ENCODE measurements at regions not wholly inside any gene's neighbourhood (a gene's known extent, or its start where the extent isn't known, plus 50 kb on each side); places are given as distances from the start of the nearest gene placed in this dataset.

DNA sequence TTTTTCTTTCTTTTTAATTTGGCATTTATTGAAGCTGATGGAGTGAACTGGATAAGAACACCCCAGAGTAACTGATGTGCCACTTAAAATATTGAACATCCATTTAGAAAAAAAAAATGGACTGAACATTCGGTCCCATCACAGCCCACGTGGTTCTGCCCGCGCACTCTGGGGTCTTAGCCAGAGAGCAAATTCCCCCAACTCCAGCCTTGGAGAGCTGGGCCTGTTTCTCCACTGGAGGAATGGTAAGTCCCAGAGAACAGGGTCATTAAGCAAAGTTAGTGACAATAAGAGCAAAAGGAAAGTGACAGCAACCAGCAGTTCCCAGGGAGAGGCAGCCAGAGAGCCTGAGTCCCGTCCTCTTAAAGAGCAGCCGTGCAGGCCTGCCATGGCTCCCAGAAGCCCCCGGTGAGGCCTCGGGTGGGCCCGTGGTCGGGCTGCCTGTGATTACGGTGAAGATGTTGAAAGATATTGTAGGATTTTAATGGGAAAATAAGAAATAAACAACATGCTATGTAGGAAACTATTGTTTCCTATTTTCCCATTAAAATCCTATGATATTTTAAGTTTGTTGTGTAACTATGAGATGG lies 487.9 kb upstream of the MKI67 start:
- Histone ChIP-seq H3K27me3 (replicated peaks; ENCODE audit: control insufficient read depth, insufficient read depth, low read length) (no peaks in the 10 kb centered on the region), H3K4me3 (replicated peaks; ENCODE audit: low read depth, low read length) (no peak overlapping the region), H3K36me3 (ENCODE audit: control insufficient read depth, insufficient read depth, low read length) (no peaks in the 10 kb centered on the region)
- TF ChIP-seq CTCF (IDR thresholded peaks at IDR 0.05; ENCODE audit: insufficient read depth, low read length, poor library complexity, severe bottlenecking), result no peak
- no peak for DNase-seq (ENCODE audit: extremely low read depth, insufficient read length)

GRCh38 chr10:128614802-128615553 lies 488.8 kb upstream of the MKI67 start:
- DNase-seq (ENCODE audit: extremely low read depth, insufficient read length), result no peak
- Histone ChIP-seq H3K27me3 (replicated peaks; ENCODE audit: control insufficient read depth, insufficient read depth, low read length) (no peaks in the 10 kb centered on the region), H3K36me3 (ENCODE audit: control insufficient read depth, insufficient read depth, low read length) (no peaks in the 10 kb centered on the region), H3K4me3 (replicated peaks; ENCODE audit: low read depth, low read length) (no peak overlapping the region)
- no peak for TF ChIP-seq CTCF (IDR thresholded peaks at IDR 0.05; ENCODE audit: insufficient read depth, low read length, poor library complexity, severe bottlenecking)

GRCh38 chr10:128617532-128617931 lies 491.3 kb upstream of the MKI67 start:
- no peak overlapping the region for H3K4me3 ChIP-seq (replicated peaks; ENCODE audit: low read depth, low read length)
- no peaks in the 10 kb centered on the region for H3K27me3 ChIP-seq (replicated peaks; ENCODE audit: control insufficient read depth, insufficient read depth, low read length)
- H3K36me3 ChIP-seq (ENCODE audit: control insufficient read depth, insufficient read depth, low read length), result no peaks in the 10 kb centered on the region
- DNase-seq (ENCODE audit: extremely low read depth, insufficient read length), result no peak
- no peak for TF ChIP-seq CTCF (IDR thresholded peaks at IDR 0.05; ENCODE audit: insufficient read depth, low read length, poor library complexity, severe bottlenecking)

DNA sequence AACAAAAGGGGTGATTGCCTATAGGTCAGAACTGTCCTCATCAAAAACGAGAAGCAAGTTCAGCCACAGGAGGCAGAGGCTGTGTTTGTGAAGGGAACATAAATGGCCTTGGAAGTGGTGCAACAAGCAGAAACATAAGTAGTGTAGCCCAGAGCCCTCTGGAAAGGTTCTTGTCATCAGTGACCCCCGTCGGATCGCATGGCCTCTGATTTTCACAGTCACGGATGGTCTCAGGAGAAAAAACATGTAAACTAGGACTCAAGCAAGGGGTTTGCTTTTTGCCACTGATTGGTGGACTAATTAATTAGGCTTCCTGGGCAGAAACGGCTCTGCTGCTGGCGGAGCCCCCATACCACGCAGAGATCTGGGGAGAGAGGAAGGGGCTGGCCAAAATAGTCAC lies 496.5 kb upstream of the MKI67 start:
- TF ChIP-seq CTCF (IDR thresholded peaks at IDR 0.05; ENCODE audit: insufficient read depth, low read length, poor library complexity, severe bottlenecking), result no peak
- no peaks in the 10 kb centered on the region; the same call in 1 of the 2 replicates for H3K27me3 ChIP-seq (replicated peaks; ENCODE audit: control insufficient read depth, insufficient read depth, low read length)
- H3K4me3 ChIP-seq (replicated peaks; ENCODE audit: low read depth, low read length), result no peak overlapping the region
- no peaks in the 10 kb centered on the region for H3K36me3 ChIP-seq (ENCODE audit: control insufficient read depth, insufficient read depth, low read length)
- no peak for DNase-seq (ENCODE audit: extremely low read depth, insufficient read length)

DNA sequence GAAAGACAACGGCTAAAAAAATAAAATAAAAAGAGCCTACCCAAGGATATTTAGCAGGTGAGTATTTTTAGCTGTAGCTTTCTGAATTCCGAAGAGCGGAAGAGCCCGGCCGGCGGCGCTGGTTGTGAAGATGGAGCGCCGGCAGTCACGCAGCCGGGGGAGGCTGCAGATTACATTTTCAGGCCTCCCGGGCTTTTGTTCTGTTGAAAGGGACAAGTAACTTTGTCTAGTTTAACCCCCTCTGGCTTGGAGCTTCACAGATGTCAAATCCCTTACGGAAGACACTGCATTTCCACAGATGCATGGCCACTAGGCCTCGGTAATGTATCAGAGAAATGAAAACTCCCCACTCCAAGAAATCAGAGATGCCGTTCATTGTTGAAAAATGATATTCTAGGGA lies 497.6 kb upstream of the MKI67 start:
- TF ChIP-seq CTCF (IDR thresholded peaks at IDR 0.05; ENCODE audit: insufficient read depth, low read length, poor library complexity, severe bottlenecking), result no peak
- H3K36me3 ChIP-seq (ENCODE audit: control insufficient read depth, insufficient read depth, low read length), result no peaks in the 10 kb centered on the region
- H3K4me3 ChIP-seq (replicated peaks; ENCODE audit: low read depth, low read length), result no peak overlapping the region
- no peaks in the 10 kb centered on the region; the same call in 1 of the 2 replicates for H3K27me3 ChIP-seq (replicated peaks; ENCODE audit: control insufficient read depth, insufficient read depth, low read length)
- DNase-seq (ENCODE audit: extremely low read depth, insufficient read length), result no peak

All from GM06990 (cell line).